ENCODE measurements at regions not wholly inside any gene's neighbourhood (a gene's known extent, or its start where the extent isn't known, plus 50 kb on each side); places are given as distances from the start of the nearest gene placed in this dataset.
"Not testable (repeated sequence)": the region's sequence is repeated elsewhere in the genome, so short reads cannot be mapped to it uniquely, and the experiment has no call there.

DNA sequence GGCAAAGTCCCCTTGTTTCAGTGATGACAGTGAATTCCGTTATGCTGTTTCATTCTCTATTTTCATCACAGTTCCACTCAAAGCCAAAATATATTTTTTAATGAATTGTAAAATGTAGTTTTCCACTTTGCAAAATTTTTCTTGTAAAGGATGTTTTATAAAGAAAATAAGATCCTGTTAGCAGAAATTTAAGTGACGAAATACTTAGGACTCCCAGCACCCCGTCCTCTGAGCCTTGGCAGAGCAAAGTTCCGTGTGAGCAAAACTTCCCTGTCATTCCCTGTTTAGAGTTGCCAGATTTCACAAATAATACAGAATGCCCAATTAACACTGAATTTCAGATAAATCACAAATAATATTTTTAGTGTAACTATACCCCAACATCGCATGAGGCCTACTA is 81.0 kb upstream of the RBPJ start:
- CTCF ChIA-PET: no interaction called here
- TF ChIP-seq, protein P1, sequence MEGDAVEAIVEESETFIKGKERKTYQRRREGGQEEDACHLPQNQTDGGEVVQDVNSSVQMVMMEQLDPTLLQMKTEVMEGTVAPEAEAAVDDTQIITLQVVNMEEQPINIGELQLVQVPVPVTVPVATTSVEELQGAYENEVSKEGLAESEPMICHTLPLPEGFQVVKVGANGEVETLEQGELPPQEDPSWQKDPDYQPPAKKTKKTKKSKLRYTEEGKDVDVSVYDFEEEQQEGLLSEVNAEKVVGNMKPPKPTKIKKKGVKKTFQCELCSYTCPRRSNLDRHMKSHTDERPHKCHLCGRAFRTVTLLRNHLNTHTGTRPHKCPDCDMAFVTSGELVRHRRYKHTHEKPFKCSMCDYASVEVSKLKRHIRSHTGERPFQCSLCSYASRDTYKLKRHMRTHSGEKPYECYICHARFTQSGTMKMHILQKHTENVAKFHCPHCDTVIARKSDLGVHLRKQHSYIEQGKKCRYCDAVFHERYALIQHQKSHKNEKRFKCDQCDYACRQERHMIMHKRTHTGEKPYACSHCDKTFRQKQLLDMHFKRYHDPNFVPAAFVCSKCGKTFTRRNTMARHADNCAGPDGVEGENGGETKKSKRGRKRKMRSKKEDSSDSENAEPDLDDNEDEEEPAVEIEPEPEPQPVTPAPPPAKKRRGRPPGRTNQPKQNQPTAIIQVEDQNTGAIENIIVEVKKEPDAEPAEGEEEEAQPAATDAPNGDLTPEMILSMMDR (IDR thresholded peaks at IDR 0.05; ENCODE audit: insufficient read depth in 1 of 2, low read depth in 1 of 2, low read length in 1 of 2, severe bottlenecking in 1 of 2, unreplicated experiment in 1 of 2): no peak
- POLR2A ChIA-PET: no interaction called here
- no peaks in the 10 kb centered on the region for H3K36me3 Mint-ChIP-seq (ENCODE audit: insufficient read depth, unreplicated experiment)
- no peak overlapping the region for H3K4me3 Mint-ChIP-seq (ENCODE audit: unreplicated experiment)
- no peak overlapping the region for H3K27ac Mint-ChIP-seq (ENCODE audit: unreplicated experiment)
- peaks cover 8% of the 10 kb centered on the region for H3K4me1 Mint-ChIP-seq (ENCODE audit: low read depth, unreplicated experiment)
- no peaks in the 10 kb centered on the region for H3K27me3 Mint-ChIP-seq (ENCODE audit: insufficient read depth, unreplicated experiment)
- no peak for DNase-seq
- Histone ChIP-seq H3K9me3 (no peaks in the 10 kb centered on the region), H3K27me3 (replicated peaks; ENCODE audit: control insufficient read depth, insufficient read depth, low read length) (no peaks in the 10 kb centered on the region), H3K36me3 (ENCODE audit: control insufficient read depth, insufficient read depth, low read length) (no peaks in the 10 kb centered on the region), H3K4me3 (ENCODE audit: low read depth, low read length) (no peak overlapping the region), H3K4me1 (peaks cover 10% of the 10 kb centered on the region)
- intact Hi-C loops (cut with micrococcal nuclease; ENCODE audit: unreplicated experiment): no loop called here
- no peaks in the 10 kb centered on the region for H3K9me3 Mint-ChIP-seq (ENCODE audit: unreplicated experiment)
- BruUV-seq (replicated peaks): no TSS peak

DNA sequence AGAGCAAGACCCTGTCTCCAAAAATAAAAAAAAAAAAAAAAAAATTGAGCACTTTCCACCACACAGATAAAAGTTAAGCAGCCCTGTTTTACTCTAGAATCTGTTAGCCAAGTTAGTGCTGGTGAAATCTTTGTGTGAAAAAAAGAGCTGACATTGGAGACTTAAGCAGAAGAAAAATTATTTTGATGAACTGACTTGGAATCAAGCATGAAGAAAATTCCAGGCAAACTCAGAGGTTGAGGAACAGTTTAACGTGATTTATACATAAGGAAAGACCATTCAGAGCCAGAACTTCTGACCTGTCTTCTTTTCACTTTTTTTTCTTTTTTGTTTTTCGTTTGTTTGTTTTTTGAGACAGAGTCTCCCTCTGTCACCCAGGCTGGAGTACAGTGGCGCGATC is 79.6 kb upstream of the RBPJ start:
- ChIA-PET CTCF (interaction anchor here (0.7 kb wide), 1 partner anchor 14 kb away, joined by 3 read pairs; no protein-coding TSS in a partner anchor), POLR2A (no interaction called here)

DNA sequence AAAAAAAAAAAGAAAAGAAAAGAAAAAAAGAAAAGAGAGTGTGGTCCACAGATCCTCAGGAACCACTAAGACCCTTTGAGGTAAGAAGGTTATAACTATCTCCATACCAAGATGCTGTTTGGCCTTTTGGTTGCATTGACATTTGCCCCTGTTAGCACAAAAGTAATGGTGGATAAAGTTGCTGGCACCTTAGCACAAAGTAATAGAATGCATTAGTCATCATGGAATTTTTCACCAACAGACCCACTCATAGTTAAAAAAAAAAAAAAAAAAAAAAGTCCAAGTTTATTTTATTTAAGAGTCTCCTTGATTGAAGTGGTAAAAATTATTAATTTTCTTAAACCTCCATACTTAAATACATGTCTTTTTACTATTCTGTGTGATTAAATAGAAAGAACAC is 78.4 kb upstream of the RBPJ start:
- H3K9me3 Mint-ChIP-seq (ENCODE audit: unreplicated experiment): peaks cover 9% of the 10 kb centered on the region
- POLR2A ChIA-PET: no interaction called here
- no peak for DNase-seq

More for the DNA sequence above, 79.6 kb upstream of the RBPJ start:
- intact Hi-C loops (cut with micrococcal nuclease; ENCODE audit: unreplicated experiment): no loop called here
- TF ChIP-seq, protein P1 (IDR thresholded peaks at IDR 0.05; ENCODE audit: insufficient read depth in 1 of 2, low read depth in 1 of 2, low read length in 1 of 2, severe bottlenecking in 1 of 2, unreplicated experiment in 1 of 2): no peak
- Mint-ChIP-seq H3K4me3 (ENCODE audit: unreplicated experiment) (no peak overlapping the region), H3K4me1 (ENCODE audit: low read depth, unreplicated experiment) (peaks cover 8% of the 10 kb centered on the region), H3K27me3 (ENCODE audit: insufficient read depth, unreplicated experiment) (no peaks in the 10 kb centered on the region), H3K36me3 (ENCODE audit: insufficient read depth, unreplicated experiment) (no peaks in the 10 kb centered on the region), H3K9me3 (ENCODE audit: unreplicated experiment) (peaks cover 6% of the 10 kb centered on the region), H3K27ac (ENCODE audit: unreplicated experiment) (no peak overlapping the region)
- no peaks in the 10 kb centered on the region for H3K9me3 ChIP-seq
- peaks cover 10% of the 10 kb centered on the region for H3K4me1 ChIP-seq
- no peaks in the 10 kb centered on the region for H3K27me3 ChIP-seq (replicated peaks; ENCODE audit: control insufficient read depth, insufficient read depth, low read length)
- no peak overlapping the region for H3K4me3 ChIP-seq (ENCODE audit: low read depth, low read length)
- BruUV-seq (replicated peaks): no TSS peak
- H3K36me3 ChIP-seq (ENCODE audit: control insufficient read depth, insufficient read depth, low read length): no peaks in the 10 kb centered on the region
- no peak for DNase-seq

DNA sequence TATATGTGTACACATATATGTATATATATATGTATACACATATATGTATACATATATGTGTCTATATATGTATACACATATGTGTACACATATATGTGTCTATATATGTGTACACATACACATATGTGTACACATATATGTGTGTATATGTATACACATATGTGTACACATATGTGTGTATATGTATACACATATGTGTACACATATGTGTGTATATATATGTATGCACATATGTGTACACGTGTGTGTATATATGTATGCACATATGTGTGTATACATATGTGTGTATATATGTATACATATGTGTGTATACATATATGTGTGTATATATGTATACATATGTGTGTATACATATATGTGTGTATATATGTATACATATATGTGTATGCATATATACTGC is 76.7 kb upstream of the RBPJ start:
- DNase-seq; H3K4me1 ChIP-seq; intact Hi-C loops (cut with micrococcal nuclease; ENCODE audit: unreplicated experiment); H3K9me3 Mint-ChIP-seq (ENCODE audit: unreplicated experiment); H3K36me3 ChIP-seq (ENCODE audit: control insufficient read depth, insufficient read depth, low read length); H3K27me3 Mint-ChIP-seq (ENCODE audit: insufficient read depth, unreplicated experiment); H3K36me3 Mint-ChIP-seq (ENCODE audit: insufficient read depth, unreplicated experiment); H3K27me3 ChIP-seq (replicated peaks; ENCODE audit: control insufficient read depth, insufficient read depth, low read length); H3K4me3 ChIP-seq (ENCODE audit: low read depth, low read length); H3K4me1 Mint-ChIP-seq (ENCODE audit: low read depth, unreplicated experiment); H3K9me3 ChIP-seq; BruUV-seq (replicated peaks); CTCF ChIA-PET; H3K27ac Mint-ChIP-seq (ENCODE audit: unreplicated experiment); POLR2A ChIA-PET; H3K4me3 Mint-ChIP-seq (ENCODE audit: unreplicated experiment): not testable (repeated sequence)

More for the DNA sequence above, 78.4 kb upstream of the RBPJ start:
- Mint-ChIP-seq H3K27ac (ENCODE audit: unreplicated experiment) (no peak overlapping the region), H3K4me3 (ENCODE audit: unreplicated experiment) (no peak overlapping the region), H3K36me3 (ENCODE audit: insufficient read depth, unreplicated experiment) (no peaks in the 10 kb centered on the region), H3K27me3 (ENCODE audit: insufficient read depth, unreplicated experiment) (no peaks in the 10 kb centered on the region), H3K4me1 (ENCODE audit: low read depth, unreplicated experiment) (peaks cover 8% of the 10 kb centered on the region)
- CTCF ChIA-PET: no interaction called here
- intact Hi-C loops (cut with micrococcal nuclease; ENCODE audit: unreplicated experiment): no loop called here
- H3K9me3 ChIP-seq: no peaks in the 10 kb centered on the region
- no peaks in the 10 kb centered on the region for H3K36me3 ChIP-seq (ENCODE audit: control insufficient read depth, insufficient read depth, low read length)
- H3K4me3 ChIP-seq (ENCODE audit: low read depth, low read length): no peak overlapping the region
- no TSS peak for BruUV-seq (replicated peaks)
- peaks cover 10% of the 10 kb centered on the region for H3K4me1 ChIP-seq
- TF ChIP-seq, protein P1 (IDR thresholded peaks at IDR 0.05; ENCODE audit: insufficient read depth in 1 of 2, low read depth in 1 of 2, low read length in 1 of 2, severe bottlenecking in 1 of 2, unreplicated experiment in 1 of 2): no peak
- no peaks in the 10 kb centered on the region for H3K27me3 ChIP-seq (replicated peaks; ENCODE audit: control insufficient read depth, insufficient read depth, low read length)
